Activated CD4-positive, CD25-positive, alpha-beta regulatory T cell treated with anti-CD3 and anti-CD28 coated beads, Interleukin-2, amount 50 U/mL, for 72 hours (primary cell): ENCODE measurements at regions not wholly inside any gene's neighbourhood (a gene's known extent, or its start where the extent isn't known, plus 50 kb on each side); places are given as distances from the start of the nearest gene placed in this dataset.
"Not testable (repeated sequence)": the region's sequence is repeated elsewhere in the genome, so short reads cannot be mapped to it uniquely, and the experiment has no call there.

ENCODE experiments used
- DNase-seq: peaks from one replicate; pipeline ENCODE4 v3.0.0; 2021

DNA sequence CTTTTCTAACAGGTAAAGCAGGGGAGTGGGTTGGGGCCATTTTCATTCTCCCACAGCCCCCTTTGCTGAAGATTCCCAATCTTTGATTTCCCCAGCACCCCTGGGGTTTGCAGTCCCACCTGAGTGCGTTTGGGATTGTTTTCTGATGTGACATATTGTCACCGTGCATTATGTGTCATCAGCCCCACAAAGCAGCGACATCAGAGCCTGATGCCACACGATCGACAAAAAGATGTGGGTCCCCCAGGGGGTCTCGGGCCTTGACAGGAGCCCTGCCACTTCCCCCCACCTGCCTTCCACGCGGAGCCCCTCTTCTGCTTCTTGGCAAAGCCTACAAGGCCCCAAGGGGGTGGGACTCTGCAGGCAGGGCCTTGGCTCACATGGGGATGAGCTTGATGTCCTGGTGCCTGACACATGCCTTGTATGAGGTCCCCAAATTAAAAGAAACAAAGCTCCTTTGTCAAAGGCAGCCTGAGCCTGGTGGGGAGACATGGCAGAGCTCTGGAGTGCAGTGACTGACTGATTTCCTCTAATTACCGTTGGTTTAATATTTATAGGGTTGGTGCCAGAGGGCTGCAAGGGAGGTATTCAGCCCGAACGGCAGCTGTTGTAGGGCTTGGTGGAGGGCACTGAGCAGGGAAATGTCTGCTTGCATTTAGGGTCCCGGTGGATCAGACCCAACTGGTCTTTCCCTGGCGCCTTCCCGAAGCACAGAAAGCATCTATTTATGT is 149.2 kb downstream of the MIAT start:
- DNase-seq, result no peak

DNA sequence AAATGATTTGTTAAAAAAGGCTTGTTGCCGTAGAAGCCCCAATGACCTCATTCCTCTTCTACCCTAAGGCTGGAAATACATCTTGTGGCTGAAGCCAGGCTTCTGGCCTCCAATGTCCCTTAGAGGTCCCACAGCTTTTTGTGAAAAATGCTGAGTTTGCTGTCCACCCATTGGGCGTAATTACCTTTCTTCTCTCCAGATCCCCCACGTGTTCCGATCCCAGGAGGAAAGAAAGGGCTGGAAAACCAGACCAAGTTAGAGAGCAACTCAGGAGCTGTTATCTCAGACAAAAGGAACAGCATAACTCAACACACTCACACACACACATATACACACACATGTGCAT is 154.2 kb downstream of the MIAT start:
- DNase-seq, result no peak

DNA sequence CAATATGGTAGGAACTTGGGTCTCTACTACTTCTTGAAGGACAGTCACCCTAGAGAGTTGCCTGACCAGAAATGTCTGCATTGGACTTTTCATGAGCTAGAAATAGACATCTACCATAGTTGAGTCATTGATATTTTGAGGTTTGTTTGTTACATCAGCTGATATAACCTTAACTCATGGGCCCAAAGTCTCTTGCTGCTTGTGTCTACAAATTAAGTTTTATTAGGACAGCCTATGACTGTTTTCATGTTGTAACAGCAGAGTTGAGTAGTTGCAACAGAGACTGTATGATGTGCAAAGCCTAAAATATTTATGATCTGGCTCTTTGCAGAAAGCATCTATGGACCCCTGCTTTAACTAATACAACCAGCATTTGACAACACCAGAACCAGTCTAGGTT is 155.3 kb downstream of the MIAT start:
- DNase-seq, result no peak

DNA sequence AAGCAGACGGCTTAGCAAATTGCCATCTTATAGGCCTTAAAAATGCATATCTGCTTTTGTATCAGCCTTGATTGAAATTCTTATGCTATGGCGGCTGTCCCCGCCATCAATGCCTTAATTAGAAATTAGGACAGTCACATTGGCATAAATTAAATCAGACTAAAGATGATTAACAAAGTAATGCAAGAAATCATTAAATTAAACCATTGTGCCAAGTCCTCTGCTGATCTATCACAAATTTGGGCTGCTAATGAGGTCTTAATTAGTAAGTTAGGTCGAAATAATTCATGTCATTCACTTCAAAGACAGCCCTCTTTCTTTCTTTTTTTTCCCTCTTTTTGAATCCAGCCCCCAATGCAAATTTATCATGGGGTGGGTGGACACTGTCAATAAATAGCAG is 159.3 kb downstream of the MIAT start:
- no peak for DNase-seq

DNA sequence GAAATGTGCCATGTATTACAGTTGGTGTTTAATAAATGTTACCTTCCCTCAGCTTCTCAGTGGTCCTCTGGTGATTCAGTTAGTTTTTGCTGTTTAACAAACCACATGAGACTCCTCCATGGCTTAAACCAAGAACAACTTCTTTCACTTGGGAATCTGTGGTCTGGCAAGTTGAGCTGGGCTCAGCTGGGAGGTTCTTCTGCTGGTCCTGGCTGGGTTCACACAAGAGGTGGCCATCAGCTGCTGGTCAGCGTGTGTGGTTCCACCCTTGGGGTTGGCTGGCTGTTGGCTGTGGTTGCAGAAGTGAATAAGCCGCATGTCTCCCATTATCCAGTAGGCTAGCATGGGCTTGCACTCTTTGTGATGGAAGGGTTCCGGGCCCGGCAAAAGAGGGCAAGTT is 160.5 kb downstream of the MIAT start:
- no peak for DNase-seq

DNA sequence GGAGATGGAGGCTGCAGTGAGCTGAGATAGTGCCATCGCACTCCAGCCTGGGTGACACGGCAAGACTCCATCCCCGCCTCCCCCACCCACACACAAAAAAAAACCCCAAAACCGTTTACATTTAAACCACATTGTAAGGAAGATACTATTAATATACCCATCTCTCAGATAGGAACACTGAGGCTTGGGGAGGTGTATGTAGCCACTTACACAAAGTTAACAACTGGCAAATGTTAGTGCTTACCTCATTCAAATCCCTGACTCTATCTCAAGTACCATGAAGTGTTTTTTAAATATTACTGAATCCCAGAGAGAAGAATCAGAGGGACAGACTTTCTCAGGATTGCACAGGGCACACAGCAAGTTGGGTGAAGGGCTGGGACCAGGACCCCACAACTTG is 164.5 kb downstream of the MIAT start:
- no peak for DNase-seq

DNA sequence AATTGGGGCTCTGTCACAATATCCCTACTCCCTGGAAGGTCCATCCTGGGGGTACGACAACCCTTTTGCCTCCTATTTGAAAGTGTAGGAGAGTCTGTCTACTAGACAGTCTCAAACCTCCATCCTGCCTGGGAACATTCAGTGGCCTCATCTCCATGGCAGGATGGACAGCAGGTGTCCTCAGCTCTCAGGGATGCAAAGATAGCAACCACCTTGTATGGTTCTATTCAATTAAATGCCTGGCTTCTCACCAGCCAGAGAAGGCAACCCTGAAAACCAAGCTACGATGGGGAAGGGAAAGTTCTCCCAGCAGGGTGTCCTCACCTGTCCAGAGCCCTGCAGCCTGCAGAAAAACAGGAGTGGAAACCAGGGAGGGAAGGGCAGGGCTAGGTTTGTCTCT is 164.9 kb downstream of the MIAT start:
- DNase-seq, result no peak

DNA sequence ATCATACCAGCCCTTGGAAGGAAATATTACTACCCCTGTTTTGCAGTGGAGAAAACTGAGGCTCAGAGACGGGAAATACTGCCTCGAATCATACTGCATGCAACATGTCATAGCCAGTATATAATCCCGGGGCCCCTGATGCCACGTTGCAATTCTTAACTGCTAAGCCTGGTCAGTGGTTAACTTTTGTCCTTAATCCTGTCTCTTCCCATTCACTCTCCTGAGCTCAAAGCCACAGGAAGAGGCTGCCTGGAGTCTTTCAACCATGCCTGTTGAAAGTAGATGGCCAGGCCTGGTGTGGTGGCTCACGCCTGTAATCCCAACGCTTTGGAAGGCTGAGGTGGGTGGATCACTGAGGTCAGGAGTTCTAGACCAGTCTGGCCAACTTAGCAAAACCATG is 166.6 kb downstream of the MIAT start:
- no peak for DNase-seq

DNA sequence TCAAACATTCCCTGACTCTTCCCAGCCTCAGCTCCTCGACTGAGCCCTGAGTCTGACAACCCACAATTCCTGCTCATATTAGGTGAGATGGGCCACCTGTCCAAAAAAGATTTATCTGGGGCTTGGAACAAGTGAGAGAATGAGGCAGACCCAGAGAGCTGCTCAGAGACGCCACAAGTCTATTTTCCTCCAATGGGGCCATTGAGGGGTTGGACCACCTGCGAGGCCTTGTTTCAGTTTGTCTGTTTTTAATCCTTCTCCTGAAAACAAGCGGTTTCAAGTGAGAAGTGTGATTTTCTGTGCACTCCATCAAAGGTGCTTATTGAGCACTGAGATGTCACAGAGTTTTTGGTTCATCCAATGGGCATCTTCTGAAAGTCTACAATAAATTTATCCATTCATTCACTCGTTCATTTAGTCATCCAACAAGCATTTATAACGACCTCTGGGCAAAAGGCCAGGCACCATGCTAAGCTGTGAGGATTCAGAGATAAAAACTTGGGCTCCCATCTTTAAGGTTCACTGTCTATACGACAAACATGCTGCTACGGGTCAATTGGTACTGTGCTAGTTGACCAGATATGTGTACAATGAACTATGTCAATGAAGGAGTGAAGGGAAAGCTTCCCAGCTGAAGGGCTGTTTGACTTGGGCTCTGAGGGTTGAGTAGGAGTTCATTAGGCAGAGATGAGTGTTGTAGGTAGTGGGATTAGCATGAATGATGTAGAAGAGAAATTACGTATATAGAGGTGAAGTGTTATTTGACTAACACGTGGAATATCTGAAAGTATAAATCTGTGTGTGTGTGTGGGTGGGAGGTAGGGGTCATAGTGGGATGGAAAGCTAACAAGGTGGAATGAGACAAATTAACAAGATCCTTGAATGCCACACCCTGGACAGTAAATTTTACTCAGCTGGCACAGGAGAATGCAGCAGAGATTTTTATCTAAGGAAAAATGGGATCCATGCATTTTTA is 168.9 kb downstream of the MIAT start:
- DNase-seq, result no peak

DNA sequence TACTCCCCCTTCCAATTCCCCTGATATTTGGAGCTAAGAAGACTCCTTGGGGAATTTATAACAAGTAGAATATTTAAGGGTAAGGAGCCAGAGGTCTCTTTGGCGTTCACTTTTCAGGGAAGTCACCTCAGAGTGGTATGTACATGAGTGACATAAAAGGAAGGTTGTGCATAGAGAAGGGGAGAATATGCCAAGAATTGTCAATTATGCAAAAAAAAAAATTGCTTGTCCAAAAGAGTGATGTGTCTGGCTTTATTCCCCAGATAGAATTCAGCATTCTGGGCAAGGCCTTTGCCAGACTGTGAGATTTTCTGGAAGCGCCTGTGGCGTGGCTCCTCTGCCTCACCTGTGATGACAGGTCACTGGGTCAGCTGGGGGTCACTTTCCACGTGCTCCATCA is 170.2 kb downstream of the MIAT start:
- no peak for DNase-seq

DNA sequence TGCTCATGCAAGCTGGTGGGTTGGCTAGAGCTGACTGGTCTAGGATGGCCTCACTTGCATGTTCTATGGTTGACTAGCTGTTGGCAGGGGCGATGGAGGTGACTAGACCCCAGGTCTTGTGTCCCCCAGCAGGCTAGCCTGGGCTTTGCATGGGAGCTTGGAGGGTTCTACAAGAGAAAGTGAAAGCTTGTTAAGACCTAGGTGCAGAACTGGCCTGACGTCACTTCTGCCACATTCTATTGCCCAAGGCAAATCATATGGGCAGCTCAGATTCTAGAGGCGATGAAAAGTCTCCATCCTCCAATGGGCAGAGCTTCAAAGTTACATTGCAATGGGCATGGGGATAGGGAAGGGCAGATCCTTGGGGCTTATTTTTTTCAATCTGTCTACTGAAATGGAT is 170.9 kb downstream of the MIAT start:
- DNase-seq, result no peak

DNA sequence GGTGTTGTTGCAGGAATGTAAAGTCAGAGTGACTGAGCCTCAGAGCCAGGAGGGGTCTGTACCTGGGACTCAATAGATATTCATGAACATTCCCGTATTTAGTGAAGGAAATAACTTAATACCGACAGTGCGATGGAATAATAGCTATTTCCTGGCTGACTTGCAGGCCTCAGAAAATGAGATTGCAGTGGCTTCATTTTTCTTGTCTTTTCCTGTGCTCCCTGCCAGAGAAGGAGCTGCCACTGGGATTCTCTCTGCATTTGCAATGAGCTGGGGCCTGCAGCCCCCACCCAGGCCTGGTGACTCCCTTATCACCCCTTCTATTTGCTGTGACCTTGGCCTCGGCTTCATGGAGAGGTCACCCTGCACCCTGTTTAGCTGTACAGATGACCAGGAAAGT is 173.4 kb downstream of the MIAT start:
- no peak for DNase-seq

DNA sequence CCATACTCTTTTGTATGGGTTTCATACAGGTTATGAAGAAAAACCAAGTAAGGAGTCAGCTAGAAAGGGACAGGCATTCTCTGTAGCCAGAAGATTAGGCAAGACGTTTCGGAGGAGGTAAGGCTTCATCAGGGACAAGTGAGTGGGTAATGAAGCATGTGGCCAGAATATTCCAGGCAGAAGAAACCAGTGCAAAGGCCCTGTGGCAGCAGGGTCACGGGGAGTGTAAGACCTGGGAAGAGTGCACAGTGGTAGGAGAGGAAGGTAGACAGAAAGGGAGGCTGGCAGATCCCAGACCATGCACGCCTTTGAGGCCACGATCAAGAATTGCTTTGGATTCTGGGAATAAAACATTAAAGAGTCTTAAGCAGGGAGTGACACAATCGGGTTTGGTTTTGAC is 177.6 kb downstream of the MIAT start:
- DNase-seq, result no peak

DNA sequence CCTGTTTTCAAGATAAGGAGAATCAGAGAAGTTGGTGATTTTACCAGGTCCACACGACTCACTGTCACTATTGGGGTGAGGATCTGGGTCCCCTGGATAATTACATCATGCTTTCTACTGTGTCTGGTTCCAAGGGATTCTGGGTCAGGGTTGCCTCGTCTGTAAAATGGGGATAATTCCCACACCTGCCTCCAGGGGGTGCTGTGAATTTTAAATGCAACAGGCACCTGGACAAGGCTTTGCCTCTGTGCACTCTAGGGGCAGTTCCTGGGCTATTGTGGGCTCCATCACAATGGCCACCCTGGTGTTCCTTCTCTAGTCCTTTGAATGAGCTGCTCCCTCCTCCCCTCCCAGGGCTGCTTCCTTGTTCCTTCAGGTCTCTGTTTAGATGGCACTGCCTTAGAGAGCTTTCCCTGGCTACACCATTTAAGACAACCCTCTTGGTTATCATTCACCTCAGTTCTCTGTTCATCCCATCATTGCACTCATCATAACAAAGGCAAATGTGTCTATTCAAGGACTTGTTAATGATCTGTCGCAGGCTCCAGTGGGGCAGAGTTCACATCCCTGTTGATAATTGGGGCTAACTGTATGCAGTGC is 178.6 kb downstream of the MIAT start:
- peak; percentile 55 for DNase-seq

DNA sequence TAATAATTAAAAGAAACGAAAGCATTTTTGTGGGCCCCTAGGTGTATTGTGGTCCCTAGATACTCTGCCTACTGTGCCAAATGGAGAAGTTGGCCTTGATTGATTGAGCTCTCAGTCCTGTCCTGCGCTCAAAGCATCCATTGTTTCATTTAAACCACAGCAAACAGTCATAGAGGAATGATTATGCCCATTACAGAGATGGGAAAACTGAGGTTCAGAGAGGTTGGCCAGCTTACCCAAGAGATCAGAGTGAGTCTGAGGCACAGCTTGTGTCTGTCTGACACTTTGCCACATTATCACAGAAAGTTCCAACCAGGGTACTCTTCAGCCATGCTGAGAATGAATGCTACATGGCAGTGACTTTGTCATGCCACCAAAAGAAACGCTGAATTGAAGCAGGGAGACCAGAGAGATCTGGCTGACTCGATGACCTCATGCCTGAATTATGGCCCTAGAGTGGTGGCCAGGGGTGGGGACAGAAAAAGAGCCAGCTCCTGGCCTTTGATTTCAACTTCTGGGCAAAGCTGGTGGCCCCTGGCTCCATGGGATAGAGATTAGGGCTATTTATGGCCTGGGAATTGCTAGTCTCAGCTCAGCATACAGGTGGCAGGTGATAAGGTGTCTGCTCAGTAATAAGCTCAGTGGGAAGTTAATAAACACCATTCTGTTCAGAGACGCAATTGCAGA is 180.5 kb downstream of the MIAT start:
- no peak for DNase-seq

DNA sequence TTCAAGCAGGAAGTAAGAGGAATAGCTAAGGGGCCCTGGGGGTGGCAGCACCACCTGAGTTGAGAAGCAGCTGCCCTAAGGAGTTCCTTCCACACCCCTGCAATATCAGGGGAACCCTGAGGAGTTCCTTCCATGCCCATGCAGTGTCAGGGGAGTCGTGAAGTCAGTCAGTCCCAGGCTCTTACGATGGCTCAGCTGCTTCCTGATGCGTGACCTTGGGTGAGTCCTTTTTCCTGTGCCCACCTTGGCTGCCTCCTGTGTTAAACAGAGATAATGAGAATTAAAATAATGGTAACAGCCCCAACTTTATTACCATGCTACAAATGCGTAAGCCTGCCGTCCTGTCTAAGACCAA is 181.1 kb downstream of the MIAT start:
- no peak for DNase-seq

DNA sequence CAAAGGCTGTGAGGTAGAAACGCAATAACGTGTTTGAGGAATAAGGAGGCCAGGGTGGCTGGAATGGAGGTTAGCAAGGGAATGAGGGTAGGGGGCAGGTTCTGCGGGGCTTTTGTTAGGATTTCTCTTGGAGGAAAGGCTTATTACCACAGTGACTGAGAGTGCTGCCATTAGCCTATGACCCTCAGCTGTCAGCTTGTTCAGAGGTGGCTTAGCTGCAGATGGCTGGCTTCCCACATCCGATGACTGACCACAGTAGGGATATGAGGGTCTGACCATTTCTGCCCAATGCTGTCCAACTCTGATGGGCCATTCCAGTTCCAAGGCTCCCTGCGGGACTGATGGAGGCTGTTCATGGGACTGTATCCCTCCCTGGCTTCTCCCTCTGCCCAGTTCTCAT is 181.8 kb downstream of the MIAT start:
- DNase-seq, result no peak

DNA sequence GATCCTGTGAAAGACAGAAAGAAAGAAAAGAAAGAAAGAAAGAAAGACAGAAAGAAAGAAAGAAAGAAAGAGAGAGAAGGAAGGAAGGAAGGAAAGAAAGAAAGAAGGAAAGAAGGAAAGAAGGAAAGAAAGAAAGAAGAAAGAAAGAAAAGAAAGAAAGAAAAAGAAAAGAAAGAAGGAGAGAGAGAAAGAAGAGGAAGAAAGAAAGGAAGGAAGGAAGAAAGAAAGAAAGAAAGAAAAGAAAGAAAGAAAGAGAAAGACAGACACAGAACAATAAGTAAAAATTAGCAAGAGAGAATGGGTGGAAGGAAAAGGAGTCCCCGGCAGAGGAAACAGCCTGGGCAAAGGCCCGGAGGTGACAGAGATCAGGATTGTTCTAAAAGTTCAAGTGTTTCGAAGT is 183.4 kb downstream of the MIAT start:
- not testable (repeated sequence) for DNase-seq

DNA sequence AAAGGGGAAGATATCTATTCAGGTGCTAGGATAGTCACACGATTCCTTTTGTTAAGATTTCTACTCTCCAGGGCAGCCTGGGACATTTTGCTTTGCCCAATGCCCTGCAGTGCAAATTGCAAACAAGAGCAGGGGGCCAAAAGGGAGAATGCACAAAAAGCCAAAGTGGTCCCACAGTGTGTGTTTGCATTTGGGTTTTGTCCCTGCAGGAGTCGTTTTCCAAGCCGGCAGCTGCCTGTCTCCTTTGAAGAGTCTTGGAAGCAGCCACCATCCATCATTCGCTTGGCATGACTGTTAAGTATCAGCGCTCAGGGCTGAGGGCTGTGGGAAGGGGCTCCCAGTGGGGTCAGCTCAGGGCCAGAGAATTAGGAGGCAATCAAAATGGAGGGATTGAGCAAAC is 184.7 kb downstream of the MIAT start:
- no peak for DNase-seq

DNA sequence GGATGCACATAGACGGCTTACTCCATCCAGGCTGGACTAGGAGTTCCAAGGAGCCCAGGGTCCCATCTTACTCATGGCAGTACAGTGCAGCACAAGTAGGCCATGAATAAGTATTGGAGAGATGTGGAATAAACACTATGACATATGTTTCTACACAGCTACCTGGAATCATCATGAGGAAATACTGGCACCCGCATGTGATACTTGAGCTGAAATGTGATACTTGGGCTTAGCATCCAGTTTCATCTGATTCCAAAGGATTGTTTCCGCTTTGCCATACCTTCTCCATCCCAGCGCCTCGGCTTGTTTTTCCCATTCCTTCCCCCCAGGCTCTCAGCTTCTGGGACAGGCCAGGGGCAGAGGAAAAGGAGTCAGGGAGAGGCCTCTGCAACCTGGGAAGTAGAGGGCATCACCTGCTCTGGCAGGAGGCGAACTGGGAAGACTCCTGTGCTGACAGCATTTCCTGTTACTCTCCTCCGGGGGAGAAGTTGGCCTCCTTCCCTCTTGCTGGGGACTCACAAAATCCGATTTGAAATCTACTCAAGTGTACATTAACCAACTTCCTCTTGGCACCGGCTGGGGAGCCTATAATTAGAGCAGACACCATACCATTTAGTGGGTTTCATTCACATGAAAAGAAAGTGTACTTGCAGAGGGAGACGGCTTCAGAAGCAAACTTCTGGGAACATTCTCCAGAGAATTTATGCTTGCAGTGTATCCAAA is 187.8 kb downstream of the MIAT start:
- DNase-seq, result no peak

DNA sequence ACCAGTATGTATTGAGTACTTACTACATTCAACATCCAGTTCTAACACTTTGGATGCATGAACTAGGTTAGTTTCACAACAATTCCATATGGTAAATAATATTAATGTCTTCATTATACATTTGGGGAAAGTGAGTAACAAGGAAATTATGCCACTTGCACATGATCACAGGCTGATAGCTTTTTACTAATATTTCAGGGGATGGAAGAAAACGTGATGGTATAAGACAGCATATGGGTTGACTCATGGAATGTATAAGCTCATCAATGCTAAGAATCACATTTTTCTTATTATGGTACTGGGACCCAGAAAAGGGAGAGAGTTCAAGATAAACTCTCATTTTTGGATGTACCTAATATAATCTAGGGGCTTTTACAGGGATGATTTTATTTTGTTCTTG is 188.7 kb downstream of the MIAT start:
- DNase-seq, result no peak

DNA sequence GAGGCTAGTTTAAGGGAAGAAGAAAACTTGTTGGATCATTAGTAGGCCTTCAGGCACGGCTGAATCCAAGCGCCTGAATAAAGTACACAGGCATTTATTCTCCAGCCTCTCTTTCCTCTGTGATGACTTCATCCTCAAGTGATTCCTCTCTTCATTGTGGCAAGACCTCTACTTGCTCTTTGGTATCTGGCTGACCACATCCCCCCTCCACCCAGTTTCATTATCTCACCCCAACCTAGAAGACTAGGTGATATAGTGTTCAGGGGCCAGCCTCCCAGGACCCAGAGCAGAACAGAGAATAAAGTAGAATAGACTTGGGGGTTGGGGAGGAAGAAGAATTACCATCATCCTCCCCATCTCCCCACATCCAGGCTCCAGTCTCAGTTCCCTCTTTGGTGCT is 189.3 kb downstream of the MIAT start:
- no peak for DNase-seq

DNA sequence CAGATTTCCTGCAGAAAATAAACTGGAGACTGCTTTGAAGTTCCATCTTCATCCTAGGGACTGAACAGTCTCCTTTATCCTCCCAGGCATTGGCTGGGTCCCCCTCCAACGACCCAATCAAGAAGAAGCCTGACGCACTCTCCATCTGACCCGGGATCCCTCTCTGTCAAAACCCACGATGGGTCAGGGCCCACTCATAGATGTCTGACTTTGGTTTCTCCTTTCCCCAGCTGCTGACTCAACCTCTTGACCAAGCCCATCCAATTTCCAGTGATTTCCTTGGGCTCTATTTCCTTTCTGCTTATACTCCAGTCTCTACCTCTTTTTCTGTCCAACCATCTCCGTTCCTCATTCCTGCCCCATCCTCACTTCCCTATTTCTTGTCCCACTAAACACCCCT is 189.7 kb downstream of the MIAT start:
- DNase-seq, result no peak
